H1 (cell line): ENCODE measurements at regions not wholly inside any gene's neighbourhood (a gene's known extent, or its start where the extent isn't known, plus 50 kb on each side); places are given as distances from the start of the nearest gene placed in this dataset. TPM values are rescaled to one million over a fixed set of nuclear protein-coding genes. Genes with fewer than 3 reads are reported as not detected.

ENCODE experiments used
- microRNA-seq, 2 experiments: library from miRNA; unstranded; fragments of <30 nt; microRNA quantifications; one replicate each; pipeline versions ENCODE4 to v1.2.0, GENCODE V29; 2016 to 2020; ENCODE audit warnings: borderline microRNAs expressed in 2 of 2, borderline number of aligned reads in 2 of 2, borderline replicate concordance in 1 of 2
- small RNA-seq: library from polyadenylated mRNA; stranded (forward); fragments of <200 nt; extraction: miRNeasy Mini kit (QIAGEN cat#:217004); gene quantifications from one replicate; pipeline ENCODE3, GENCODE V24; 2013; ENCODE audit not compliant: insufficient read depth

Small RNA genes in the stretch of these regions (microRNA-seq; reads per million reads assigned to microRNA genes)
- 0 reads per million in 2 experiments for gene MIR3919

Small RNA genes in the stretch of these regions (small RNA-seq; reads per million reads assigned to genes)
- gene MIR3919: not detected
- gene RNU2-31P: not detected
